Mucosa of descending colon (tissue), 3 donors: ENCODE measurements at regions not wholly inside any gene's neighbourhood (a gene's known extent, or its start where the extent isn't known, plus 50 kb on each side); places are given as distances from the start of the nearest gene placed in this dataset.
"Not testable (repeated sequence)": the region's sequence is repeated elsewhere in the genome, so short reads cannot be mapped to it uniquely, and the experiment has no call there.

Source experiments
- ATAC-seq: fragments of 200-7000 bp; cut with Tn5 transposase; one replicate; pipeline ENCODE4 v1.9.1; 2020; ENCODE audit warnings: mild to moderate bottlenecking, moderate library complexity
- DNase-seq, 3 donors: peaks; one replicate each; pipeline ENCODE4 v3.0.0-alpha.2; 2020
- H3K36me3 ChIP-seq: fragments of 200-600 bp; one replicate; pipeline ENCODE4 v1.8.0; 2021; ENCODE audit warnings: low read depth, mild to moderate bottlenecking
- H3K4me1 ChIP-seq: fragments of 200-600 bp; one replicate; pipeline ENCODE4 v1.8.0; 2021; ENCODE audit warnings: low read depth, mild to moderate bottlenecking
- H3K4me3 ChIP-seq: fragments of 200-600 bp; one replicate; pipeline ENCODE4 v1.8.0; 2021; ENCODE audit warnings: mild to moderate bottlenecking
- H3K9me3 ChIP-seq: fragments of 200-600 bp; one replicate; pipeline ENCODE4 v1.8.0; 2021; ENCODE audit warnings: mild to moderate bottlenecking
- intact Hi-C, 2 donors: fragments of 100-400 bp; cut with DNase I in 1 of 2; cut with micrococcal nuclease in 1 of 2; formaldehyde crosslinking; loops; one replicate each; pipeline versions ENCODE4 v1.11.0 to v1.11.1; 2022; cut with DNase I, micrococcal nuclease
- TF ChIP-seq, protein P1 (sequence below): fragments of 200-600 bp; IDR thresholded peaks from one replicate; pipeline ENCODE4 v1.8.0; 2022; ENCODE audit warnings: antibody characterized with exemption, mild to moderate bottlenecking
- donor health status: DM: no; HTN: no; CAD: no; lungs with moderate emphysema.
- donor health status: DM: no; HTN: no; CAD: no.
- donor health status: DM: no; HTN: yes; CAD: no.

DNA sequence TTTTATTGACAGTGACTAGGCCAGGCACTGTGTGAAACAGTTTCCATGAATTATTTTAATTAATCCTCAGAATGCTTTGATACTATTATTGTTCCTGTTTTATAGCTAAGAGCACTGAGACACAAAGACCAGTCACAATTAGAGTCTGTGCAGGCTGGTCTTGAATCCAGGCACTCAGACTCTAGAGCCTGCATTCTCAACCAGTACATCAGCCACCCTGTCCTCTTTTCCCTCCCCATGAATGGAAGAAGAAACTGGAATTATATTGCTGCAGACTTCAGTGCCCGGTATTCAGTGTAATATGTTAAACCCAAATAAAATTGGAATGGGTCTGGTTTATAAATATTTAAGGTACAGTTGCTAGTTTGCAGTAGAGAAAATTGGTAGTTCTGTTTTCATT lies 303.0 kb upstream of the RGS6 start:
- intact Hi-C loops = no loop called here
- Histone ChIP-seq H3K36me3 (no peaks in the 10 kb centered on the region), H3K4me3 (no peak overlapping the region), H3K4me1 (no peaks in the 10 kb centered on the region), H3K9me3 (no peaks in the 10 kb centered on the region)
- TF ChIP-seq, protein P1, sequence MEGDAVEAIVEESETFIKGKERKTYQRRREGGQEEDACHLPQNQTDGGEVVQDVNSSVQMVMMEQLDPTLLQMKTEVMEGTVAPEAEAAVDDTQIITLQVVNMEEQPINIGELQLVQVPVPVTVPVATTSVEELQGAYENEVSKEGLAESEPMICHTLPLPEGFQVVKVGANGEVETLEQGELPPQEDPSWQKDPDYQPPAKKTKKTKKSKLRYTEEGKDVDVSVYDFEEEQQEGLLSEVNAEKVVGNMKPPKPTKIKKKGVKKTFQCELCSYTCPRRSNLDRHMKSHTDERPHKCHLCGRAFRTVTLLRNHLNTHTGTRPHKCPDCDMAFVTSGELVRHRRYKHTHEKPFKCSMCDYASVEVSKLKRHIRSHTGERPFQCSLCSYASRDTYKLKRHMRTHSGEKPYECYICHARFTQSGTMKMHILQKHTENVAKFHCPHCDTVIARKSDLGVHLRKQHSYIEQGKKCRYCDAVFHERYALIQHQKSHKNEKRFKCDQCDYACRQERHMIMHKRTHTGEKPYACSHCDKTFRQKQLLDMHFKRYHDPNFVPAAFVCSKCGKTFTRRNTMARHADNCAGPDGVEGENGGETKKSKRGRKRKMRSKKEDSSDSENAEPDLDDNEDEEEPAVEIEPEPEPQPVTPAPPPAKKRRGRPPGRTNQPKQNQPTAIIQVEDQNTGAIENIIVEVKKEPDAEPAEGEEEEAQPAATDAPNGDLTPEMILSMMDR = no peak
- DNase-seq (no peak), ATAC-seq (no peak)

DNA sequence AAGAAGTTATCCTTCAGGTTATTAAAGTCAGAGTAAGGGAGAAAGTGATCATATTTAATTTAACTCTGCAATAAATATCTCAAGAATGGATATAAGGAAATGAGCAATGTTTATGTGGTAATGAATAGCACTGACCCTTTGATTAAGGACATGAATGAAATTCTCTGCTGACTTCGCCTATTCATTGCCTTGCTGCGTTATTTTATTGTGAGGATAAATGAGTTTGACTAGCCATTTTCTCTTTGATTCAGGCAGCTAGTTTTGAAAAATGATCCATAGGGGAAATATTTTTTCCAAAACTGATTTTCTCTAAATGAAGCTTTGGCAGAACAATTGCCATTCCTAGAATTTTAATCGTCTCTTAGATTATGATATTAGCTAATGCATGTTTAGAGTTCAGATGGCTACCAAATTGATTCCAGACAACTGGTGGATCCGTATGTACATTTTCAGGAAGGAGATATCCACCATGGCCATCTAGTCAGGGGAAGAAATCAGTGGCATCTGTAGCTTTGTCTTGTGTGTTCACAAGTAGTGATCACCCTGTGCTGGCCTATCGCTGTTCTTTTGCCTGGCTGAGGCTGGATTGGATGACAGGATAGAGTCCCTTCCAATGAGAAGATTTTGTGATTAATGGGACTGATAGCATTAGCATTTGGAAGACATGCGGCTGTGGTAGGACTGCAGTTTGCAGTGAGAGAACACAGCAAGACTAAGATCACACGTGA lies 302.3 kb upstream of the RGS6 start:
- no peak for DNase-seq
- Histone ChIP-seq H3K4me1 (no peaks in the 10 kb centered on the region), H3K9me3 (no peaks in the 10 kb centered on the region), H3K36me3 (no peaks in the 10 kb centered on the region), H3K4me3 (no peak overlapping the region)
- intact Hi-C loops = no loop called here
- no peak for ATAC-seq
- TF ChIP-seq, protein P1 = no peak

DNA sequence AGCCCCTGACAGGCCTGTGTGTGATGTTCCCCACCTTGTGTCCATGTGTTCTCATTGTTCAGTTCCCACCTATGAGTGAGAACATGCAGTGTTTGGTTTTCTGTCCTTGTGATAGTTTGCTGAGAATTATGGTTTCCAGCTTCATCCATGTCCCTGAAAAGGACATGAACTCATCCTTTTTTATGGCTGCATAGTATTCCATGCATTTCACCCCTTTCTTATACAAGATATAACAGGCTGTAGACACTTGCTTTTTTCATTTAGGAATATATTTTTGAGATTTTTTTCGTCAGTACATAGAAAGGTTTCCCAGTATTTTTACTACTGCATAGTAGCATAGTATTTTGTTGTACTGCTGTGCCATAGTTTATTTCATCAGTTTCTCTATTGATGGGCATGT lies 301.2 kb upstream of the RGS6 start:
- H3K4me1 ChIP-seq, ATAC-seq, H3K4me3 ChIP-seq, H3K36me3 ChIP-seq, H3K9me3 ChIP-seq, intact Hi-C loops, DNase-seq: not testable (repeated sequence)

DNA sequence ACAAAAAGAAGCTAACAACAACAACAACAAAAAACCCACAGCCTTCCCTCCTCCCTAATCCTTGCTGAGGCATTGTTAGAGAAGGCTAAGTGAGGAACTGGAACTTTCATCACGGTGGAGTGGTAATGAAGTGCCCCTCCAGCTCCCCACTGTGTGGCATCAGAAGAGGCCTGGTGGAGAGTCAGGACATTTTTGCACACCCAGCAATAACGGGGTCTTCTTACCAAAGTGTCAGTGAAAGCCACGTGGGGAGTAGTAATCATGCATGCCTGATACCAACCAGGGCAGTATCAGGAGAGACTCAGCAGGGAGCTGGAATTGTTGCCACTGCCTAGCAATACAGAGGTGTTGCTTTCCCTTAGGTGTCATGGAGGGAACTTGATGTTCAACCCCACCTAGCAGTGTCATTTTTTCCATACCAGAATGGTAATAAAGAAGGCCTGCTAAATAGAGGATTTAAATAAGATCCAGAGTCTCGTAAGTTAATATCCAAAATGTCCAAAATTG lies 299.7 kb upstream of the RGS6 start:
- no peak overlapping the region for H3K4me3 ChIP-seq
- ATAC-seq (no peak), DNase-seq (no peak)
- H3K9me3 ChIP-seq = no peaks in the 10 kb centered on the region
- TF ChIP-seq, protein P1 = no peak
- no peaks in the 10 kb centered on the region for H3K4me1 ChIP-seq
- intact Hi-C loops = no loop called here
- no peaks in the 10 kb centered on the region for H3K36me3 ChIP-seq

DNA sequence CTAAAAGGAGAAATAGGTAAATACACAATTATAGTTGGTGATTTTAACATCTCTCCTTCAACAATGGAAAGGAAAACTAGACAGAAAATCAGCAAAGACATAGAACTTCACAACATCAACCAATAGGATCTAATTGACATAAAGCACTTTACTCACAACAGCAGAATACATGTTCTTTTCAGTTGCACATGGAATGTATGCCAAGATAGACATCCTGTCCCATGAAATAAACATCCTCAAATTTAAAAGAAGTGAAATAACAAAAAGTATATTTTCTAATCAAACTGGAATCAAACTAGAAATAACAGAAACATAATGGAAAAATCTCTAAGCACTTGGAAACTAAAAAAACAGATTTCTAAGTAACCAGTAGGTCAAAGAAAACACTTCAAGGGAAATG lies 296.2 kb upstream of the RGS6 start:
- intact Hi-C loops = no loop called here
- no peaks in the 10 kb centered on the region for H3K4me1 ChIP-seq
- no peaks in the 10 kb centered on the region for H3K36me3 ChIP-seq
- DNase-seq (no peak), ATAC-seq (no peak)
- TF ChIP-seq, protein P1 = no peak
- H3K9me3 ChIP-seq = no peaks in the 10 kb centered on the region
- no peak overlapping the region for H3K4me3 ChIP-seq

DNA sequence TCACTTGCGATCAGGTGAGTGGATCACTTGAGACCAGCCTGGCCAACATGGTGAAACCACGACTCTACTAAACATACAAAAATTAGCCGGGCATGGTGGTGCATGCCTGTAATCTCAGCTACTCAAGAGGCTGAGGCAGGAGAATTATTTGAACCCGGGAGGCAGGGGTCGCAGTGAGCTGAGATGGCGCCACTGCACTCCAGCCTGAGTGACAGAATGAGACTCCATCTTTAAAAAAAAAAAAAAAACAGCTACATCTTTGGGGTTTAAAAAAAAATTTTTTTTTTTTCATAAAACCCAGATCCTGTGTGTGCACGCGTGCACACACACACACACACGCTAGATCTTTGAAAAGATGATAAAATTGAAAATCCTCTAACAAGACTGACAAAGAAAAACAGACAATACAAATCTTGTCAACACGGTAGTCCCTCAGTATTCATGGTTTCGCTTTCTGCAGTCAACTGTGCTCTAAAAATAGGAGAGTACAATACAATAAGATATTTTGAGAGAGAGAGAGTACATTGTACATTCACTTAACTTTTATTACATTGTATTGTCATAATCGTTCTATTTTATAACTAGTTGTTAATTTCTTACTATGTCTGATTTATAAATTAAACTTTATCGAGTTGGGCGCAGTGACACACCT lies 295.3 kb upstream of the RGS6 start:
- no peaks in the 10 kb centered on the region for H3K36me3 ChIP-seq
- H3K4me1 ChIP-seq = no peaks in the 10 kb centered on the region
- no peak for DNase-seq
- intact Hi-C loops = no loop called here
- no peaks in the 10 kb centered on the region for H3K9me3 ChIP-seq
- ATAC-seq = no peak
- H3K4me3 ChIP-seq = no peak overlapping the region
- TF ChIP-seq, protein P1 = no peak
